ENCODE measurements at regions not wholly inside any gene's neighbourhood (a gene's known extent, or its start where the extent isn't known, plus 50 kb on each side); places are given as distances from the start of the nearest gene placed in this dataset.

DNA sequence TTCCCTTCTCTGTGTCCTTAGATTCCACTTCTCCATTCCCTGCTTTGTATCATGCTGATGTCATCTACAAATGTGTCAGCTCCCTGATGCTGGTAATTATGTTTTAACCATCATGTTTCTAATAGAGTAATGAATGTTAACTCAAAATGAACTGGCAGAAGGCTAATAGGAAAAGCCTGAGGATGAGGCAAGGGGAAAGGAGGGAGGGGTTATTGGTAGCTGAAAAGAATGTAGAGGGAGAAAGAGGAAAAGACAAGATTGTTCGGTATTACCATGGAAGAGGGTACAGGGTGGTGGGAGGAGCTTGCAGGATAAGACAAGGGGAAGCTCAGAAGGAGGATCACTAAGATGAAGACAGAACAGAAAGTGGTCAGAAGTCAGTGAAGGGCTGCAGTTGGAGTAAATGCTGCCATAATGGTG lies 150.9 kb downstream of the ZC3H11B start (continued):
- TF ChIP-seq, protein P1, sequence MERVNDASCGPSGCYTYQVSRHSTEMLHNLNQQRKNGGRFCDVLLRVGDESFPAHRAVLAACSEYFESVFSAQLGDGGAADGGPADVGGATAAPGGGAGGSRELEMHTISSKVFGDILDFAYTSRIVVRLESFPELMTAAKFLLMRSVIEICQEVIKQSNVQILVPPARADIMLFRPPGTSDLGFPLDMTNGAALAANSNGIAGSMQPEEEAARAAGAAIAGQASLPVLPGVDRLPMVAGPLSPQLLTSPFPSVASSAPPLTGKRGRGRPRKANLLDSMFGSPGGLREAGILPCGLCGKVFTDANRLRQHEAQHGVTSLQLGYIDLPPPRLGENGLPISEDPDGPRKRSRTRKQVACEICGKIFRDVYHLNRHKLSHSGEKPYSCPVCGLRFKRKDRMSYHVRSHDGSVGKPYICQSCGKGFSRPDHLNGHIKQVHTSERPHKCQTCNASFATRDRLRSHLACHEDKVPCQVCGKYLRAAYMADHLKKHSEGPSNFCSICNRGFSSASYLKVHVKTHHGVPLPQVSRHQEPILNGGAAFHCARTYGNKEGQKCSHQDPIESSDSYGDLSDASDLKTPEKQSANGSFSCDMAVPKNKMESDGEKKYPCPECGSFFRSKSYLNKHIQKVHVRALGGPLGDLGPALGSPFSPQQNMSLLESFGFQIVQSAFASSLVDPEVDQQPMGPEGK (CRISPR knock-in tag; IDR thresholded peaks at IDR 0.05; ENCODE audit: borderline replicate concordance), result no peak
- no peak for TF ChIP-seq TCF4 (CRISPR knock-in tag; IDR thresholded peaks at IDR 0.05; ENCODE audit: borderline replicate concordance)
- TF ChIP-seq CSDC2 (CRISPR knock-in tag; IDR thresholded peaks at IDR 0.05), result no peak
- TF ChIP-seq ESRRG (CRISPR knock-in tag; IDR thresholded peaks at IDR 0.05), result no peak
- no peak for TF ChIP-seq PPARA (CRISPR knock-in tag; IDR thresholded peaks at IDR 0.05; ENCODE audit: borderline replicate concordance)
- no peak for TF ChIP-seq ZNF565 (CRISPR knock-in tag; conservative IDR thresholded peaks at IDR 0.05; ENCODE audit: low read depth)
- TF ChIP-seq ZFP30 (CRISPR knock-in tag; IDR thresholded peaks at IDR 0.05), result no peak

- peak; percentile 83 for ATAC-seq
- TF ChIP-seq CSDC2 (CRISPR knock-in tag; IDR thresholded peaks at IDR 0.05) (no peak), TSHZ2 (CRISPR knock-in tag; IDR thresholded peaks at IDR 0.05) (no peak), ISL1 (CRISPR knock-in tag; IDR thresholded peaks at IDR 0.05) (no peak), ZC3H10 (CRISPR knock-in tag; IDR thresholded peaks at IDR 0.05) (no peak), TOX (CRISPR knock-in tag; IDR thresholded peaks at IDR 0.05; ENCODE audit: borderline replicate concordance) (no peak), SNAI2 (CRISPR knock-in tag; IDR thresholded peaks at IDR 0.05) (no peak), CSRNP3 (CRISPR knock-in tag; IDR thresholded peaks at IDR 0.05) (no peak), ZNF565 (CRISPR knock-in tag; conservative IDR thresholded peaks at IDR 0.05; ENCODE audit: low read depth) (no peak), ZNF70 (CRISPR knock-in tag; IDR thresholded peaks at IDR 0.05) (no peak), ZFP30 (CRISPR knock-in tag; IDR thresholded peaks at IDR 0.05) (no peak), OSR1 (CRISPR knock-in tag; IDR thresholded peaks at IDR 0.05) (no peak), ZNF8 (CRISPR knock-in tag; IDR thresholded peaks at IDR 0.05) (no peak), TCF4 (CRISPR knock-in tag; IDR thresholded peaks at IDR 0.05; ENCODE audit: borderline replicate concordance) (no peak), PPARA (CRISPR knock-in tag; IDR thresholded peaks at IDR 0.05; ENCODE audit: borderline replicate concordance) (no peak), ZFP3 (CRISPR knock-in tag; IDR thresholded peaks at IDR 0.05) (no peak), BACH2 (CRISPR knock-in tag; IDR thresholded peaks at IDR 0.05; ENCODE audit: borderline replicate concordance) (no peak), GLIS3 (CRISPR knock-in tag; IDR thresholded peaks at IDR 0.05) (no peak)
- TF ChIP-seq, protein P1 (CRISPR knock-in tag; IDR thresholded peaks at IDR 0.05; ENCODE audit: borderline replicate concordance), result no peak
- TF ChIP-seq, protein P2, sequence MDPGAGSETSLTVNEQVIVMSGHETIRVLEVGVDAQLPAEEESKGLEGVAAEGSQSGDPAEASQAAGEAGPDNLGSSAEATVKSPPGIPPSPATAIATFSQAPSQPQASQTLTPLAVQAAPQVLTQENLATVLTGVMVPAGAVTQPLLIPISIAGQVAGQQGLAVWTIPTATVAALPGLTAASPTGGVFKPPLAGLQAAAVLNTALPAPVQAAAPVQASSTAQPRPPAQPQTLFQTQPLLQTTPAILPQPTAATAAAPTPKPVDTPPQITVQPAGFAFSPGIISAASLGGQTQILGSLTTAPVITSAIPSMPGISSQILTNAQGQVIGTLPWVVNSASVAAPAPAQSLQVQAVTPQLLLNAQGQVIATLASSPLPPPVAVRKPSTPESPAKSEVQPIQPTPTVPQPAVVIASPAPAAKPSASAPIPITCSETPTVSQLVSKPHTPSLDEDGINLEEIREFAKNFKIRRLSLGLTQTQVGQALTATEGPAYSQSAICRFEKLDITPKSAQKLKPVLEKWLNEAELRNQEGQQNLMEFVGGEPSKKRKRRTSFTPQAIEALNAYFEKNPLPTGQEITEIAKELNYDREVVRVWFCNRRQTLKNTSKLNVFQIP (CRISPR knock-in tag; IDR thresholded peaks at IDR 0.05; ENCODE audit: borderline replicate concordance, low read depth), result no peak
- TF ChIP-seq, protein P3, sequence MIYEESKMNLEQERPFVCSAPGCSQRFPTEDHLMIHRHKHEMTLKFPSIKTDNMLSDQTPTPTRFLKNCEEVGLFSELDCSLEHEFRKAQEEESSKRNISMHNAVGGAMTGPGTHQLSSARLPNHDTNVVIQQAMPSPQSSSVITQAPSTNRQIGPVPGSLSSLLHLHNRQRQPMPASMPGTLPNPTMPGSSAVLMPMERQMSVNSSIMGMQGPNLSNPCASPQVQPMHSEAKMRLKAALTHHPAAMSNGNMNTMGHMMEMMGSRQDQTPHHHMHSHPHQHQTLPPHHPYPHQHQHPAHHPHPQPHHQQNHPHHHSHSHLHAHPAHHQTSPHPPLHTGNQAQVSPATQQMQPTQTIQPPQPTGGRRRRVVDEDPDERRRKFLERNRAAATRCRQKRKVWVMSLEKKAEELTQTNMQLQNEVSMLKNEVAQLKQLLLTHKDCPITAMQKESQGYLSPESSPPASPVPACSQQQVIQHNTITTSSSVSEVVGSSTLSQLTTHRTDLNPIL (CRISPR knock-in tag; IDR thresholded peaks at IDR 0.05; ENCODE audit: low read depth), result no peak
These were observed 151.7 kb downstream of the ZC3H11B start for GRCh38 chr1:219460896-219461815.
